Nephron progenitor cell (in vitro differentiated cells): ENCODE measurements at regions not wholly inside any gene's neighbourhood (a gene's known extent, or its start where the extent isn't known, plus 50 kb on each side); places are given as distances from the start of the nearest gene placed in this dataset.

Source experiments
- DNase-seq: peaks from one replicate; pipeline ENCODE4 v3.0.0; 2021
- H3K27ac Mint-ChIP-seq: 2 replicates; pipeline ENCODE4 v1.8.0; 2021; ENCODE audit warnings: mild to moderate bottlenecking, moderate library complexity, mixed read lengths
- H3K27me3 Mint-ChIP-seq: 2 replicates; pipeline ENCODE4 v1.8.0; 2021; ENCODE audit warnings: mild to moderate bottlenecking, low read depth, mixed read lengths; ENCODE audit not compliant: poor library complexity
- H3K36me3 Mint-ChIP-seq: 2 replicates; pipeline ENCODE4 v1.8.0; 2021; ENCODE audit warnings: low read depth, mixed read lengths
- H3K4me1 Mint-ChIP-seq: 2 replicates; pipeline ENCODE4 v1.8.0; 2021; ENCODE audit warnings: mixed read lengths
- H3K4me3 Mint-ChIP-seq: 2 replicates; pipeline ENCODE4 v1.8.0; 2021; ENCODE audit warnings: mild to moderate bottlenecking, moderate library complexity, mixed read lengths
- H3K9me3 Mint-ChIP-seq: 2 replicates; pipeline ENCODE4 v1.8.0; 2021; ENCODE audit warnings: mild to moderate bottlenecking, moderate library complexity, mixed read lengths
- CTCF ChIP-seq: fragments of 200-600 bp; sonication (generic); IDR thresholded peaks from 2 replicates; pipeline ENCODE4 v1.5.0; 2021; ENCODE audit warnings: antibody characterized with exemption

- H3K4me1 Mint-ChIP-seq, result peaks cover 8% of the 10 kb centered on the region
- no peaks in the 10 kb centered on the region for H3K36me3 Mint-ChIP-seq
- TF ChIP-seq CTCF, result no peak
- H3K4me3 Mint-ChIP-seq, result no peak overlapping the region
- H3K9me3 Mint-ChIP-seq, result peaks cover 6% of the 10 kb centered on the region
- H3K27ac Mint-ChIP-seq, result no peak overlapping the region
- no peak for DNase-seq
- H3K27me3 Mint-ChIP-seq, result peaks cover 3% of the 10 kb centered on the region
These were observed 115.7 kb downstream of the MTPAP start for GRCh38 chr10:30233186-30233959.

GRCh38 chr10:30231709-30232108 is 117.4 kb downstream of the MTPAP start:
- DNase-seq, result no peak
- Mint-ChIP-seq H3K27ac (no peak overlapping the region), H3K27me3 (peaks cover 6% of the 10 kb centered on the region), H3K4me3 (no peak overlapping the region), H3K9me3 (peaks cover 9% of the 10 kb centered on the region), H3K36me3 (no peaks in the 10 kb centered on the region), H3K4me1 (peaks cover 14% of the 10 kb centered on the region)
- no peak for TF ChIP-seq CTCF

- Mint-ChIP-seq H3K27ac (no peak overlapping the region), H3K27me3 (peaks cover 6% of the 10 kb centered on the region), H3K4me3 (no peak overlapping the region), H3K4me1 (peaks cover 14% of the 10 kb centered on the region), H3K9me3 (peaks cover 9% of the 10 kb centered on the region), H3K36me3 (no peaks in the 10 kb centered on the region)
- no peak for DNase-seq
- TF ChIP-seq CTCF, result no peak
These were observed 117.9 kb downstream of the MTPAP start for GRCh38 chr10:30231071-30231652.

GRCh38 chr10:30229536-30229935 is 119.5 kb downstream of the MTPAP start:
- H3K27ac Mint-ChIP-seq, result no peak overlapping the region
- peaks cover 14% of the 10 kb centered on the region for H3K4me1 Mint-ChIP-seq
- H3K36me3 Mint-ChIP-seq, result no peaks in the 10 kb centered on the region
- H3K27me3 Mint-ChIP-seq, result peaks cover 7% of the 10 kb centered on the region
- H3K9me3 Mint-ChIP-seq, result peaks cover 4% of the 10 kb centered on the region
- H3K4me3 Mint-ChIP-seq, result no peak overlapping the region
- no peak for TF ChIP-seq CTCF
- DNase-seq, result no peak

GRCh38 chr10:30228417-30229036 is 120.6 kb downstream of the MTPAP start:
- H3K4me1 Mint-ChIP-seq, result peaks cover 21% of the 10 kb centered on the region
- H3K27ac Mint-ChIP-seq, result no peak overlapping the region
- no peak for DNase-seq
- no peak overlapping the region for H3K4me3 Mint-ChIP-seq
- peaks cover 10% of the 10 kb centered on the region for H3K27me3 Mint-ChIP-seq
- no peaks in the 10 kb centered on the region for H3K36me3 Mint-ChIP-seq
- no peak for TF ChIP-seq CTCF
- H3K9me3 Mint-ChIP-seq, result peaks cover 7% of the 10 kb centered on the region
